OCI-LY7 (cell line): ENCODE measurements at regions not wholly inside any gene's neighbourhood (a gene's known extent, or its start where the extent isn't known, plus 50 kb on each side); places are given as distances from the start of the nearest gene placed in this dataset.
A peak's percentile ranks its signal among the peaks of the same experiment; 100 is the strongest.

ENCODE experiments used
- BruUV-seq: library from RNA; stranded (reverse); fragments of 400-500 nt; replicated peaks from 2 replicates; lab custom pipeline; 2021; lab: Mats Ljungman, UMichigan
- CTCF ChIA-PET: fragments of 300-600 bp; sonication (Branson Sonifier 250); formaldehyde crosslinking; loops from one replicate; lab custom pipeline; 2022; ENCODE audit warnings: antibody characterized with exemption; ENCODE audit not compliant: unreplicated experiment; lab: Charles Lee
- POLR2A ChIA-PET: fragments of 300-600 bp; sonication (Branson Sonifier 250); formaldehyde crosslinking; loops from one replicate; lab custom pipeline; 2022; ENCODE audit warnings: antibody characterized with exemption; lab: Charles Lee
- DNase-seq: peaks from one replicate; pipeline ENCODE4 v3.0.0-alpha.2; 2015; ENCODE audit warnings: low spot score
- H2AFZ ChIP-seq: fragments of 200-600 bp; sonication (generic), shearing (Covaris generic); 2 replicates; pipeline ENCODE4 v1.6.1; 2014; ENCODE audit warnings: mild to moderate bottlenecking, antibody characterized with exemption, low read length, moderate library complexity
- H3K27ac ChIP-seq: fragments of 200-600 bp; sonication (generic); 2 replicates; pipeline ENCODE4 v1.5.1; 2014; ENCODE audit warnings: mixed run types, low read depth, mild to moderate bottlenecking, moderate library complexity, low read length, inconsistent platforms; ENCODE audit not compliant: poor library complexity, severe bottlenecking
- H3K36me3 ChIP-seq: fragments of 200-600 bp; sonication (generic); 2 replicates; pipeline ENCODE4 v1.6.1; 2014; ENCODE audit warnings: mild to moderate bottlenecking, antibody characterized with exemption, low read length, moderate library complexity, mixed read lengths; ENCODE audit not compliant: insufficient read depth
- H3K4me1 ChIP-seq: fragments of 200-600 bp; sonication (generic); 2 replicates; pipeline ENCODE4 v1.5.1; 2014; ENCODE audit warnings: mild to moderate bottlenecking, low read length; ENCODE audit not compliant: insufficient read depth, poor library complexity, severe bottlenecking
- H3K4me2 ChIP-seq: fragments of 200-600 bp; sonication (generic); 2 replicates; pipeline ENCODE4 v1.6.1; 2014; ENCODE audit warnings: mild to moderate bottlenecking, low read length
- H3K4me3 ChIP-seq: fragments of 200-600 bp; sonication (generic); 2 replicates; pipeline ENCODE4 v1.5.1; 2014; ENCODE audit warnings: mild to moderate bottlenecking, low read depth, low read length; ENCODE audit not compliant: poor library complexity, severe bottlenecking
- H3K79me2 ChIP-seq: fragments of 200-600 bp; sonication (generic); 2 replicates; pipeline ENCODE4 v1.6.1; 2016; ENCODE audit warnings: low read depth, mild to moderate bottlenecking, low read length, moderate library complexity, mixed read lengths; ENCODE audit not compliant: insufficient read depth
- H3K9me2 ChIP-seq: fragments of 200-600 bp; sonication (generic); 2 replicates; pipeline ENCODE4 v1.6.1; 2016; ENCODE audit warnings: mild to moderate bottlenecking, low read length, mixed read lengths; ENCODE audit not compliant: insufficient read depth
- H3K9me3 ChIP-seq: fragments of 200-600 bp; sonication (generic); 2 replicates; pipeline ENCODE4 v1.6.1; 2014; ENCODE audit warnings: mild to moderate bottlenecking, mixed run types, low read length, mixed read lengths
- H4K20me1 ChIP-seq: fragments of 200-600 bp; sonication (generic); 2 replicates; pipeline ENCODE4 v1.6.1; 2014; ENCODE audit warnings: mild to moderate bottlenecking, antibody characterized with exemption, low read length, moderate library complexity, mixed read lengths; ENCODE audit not compliant: insufficient read depth
- EZH2phosphoT487 ChIP-seq: fragments of 200-600 bp; sonication (generic); IDR thresholded peaks from 2 replicates; pipeline ENCODE4 v1.6.1; 2018; ENCODE audit warnings: low read depth, borderline replicate concordance, mild to moderate bottlenecking, mixed run types, antibody characterized with exemption, low read length, moderate library complexity, mixed read lengths
- intact Hi-C: fragments of 100-400 bp; cut with micrococcal nuclease; formaldehyde crosslinking; loops from one replicate; pipeline ENCODE4 v1.10.0; 2022; ENCODE audit not compliant: unreplicated experiment
- TF ChIP-seq, protein P1 (sequence below): fragments of 200-600 bp; sonication (generic); conservative IDR thresholded peaks from 2 replicates; pipeline ENCODE4 v1.5.1; 2014; ENCODE audit warnings: mild to moderate bottlenecking, antibody characterized with exemption, low read length, moderate library complexity, mixed read lengths

DNA sequence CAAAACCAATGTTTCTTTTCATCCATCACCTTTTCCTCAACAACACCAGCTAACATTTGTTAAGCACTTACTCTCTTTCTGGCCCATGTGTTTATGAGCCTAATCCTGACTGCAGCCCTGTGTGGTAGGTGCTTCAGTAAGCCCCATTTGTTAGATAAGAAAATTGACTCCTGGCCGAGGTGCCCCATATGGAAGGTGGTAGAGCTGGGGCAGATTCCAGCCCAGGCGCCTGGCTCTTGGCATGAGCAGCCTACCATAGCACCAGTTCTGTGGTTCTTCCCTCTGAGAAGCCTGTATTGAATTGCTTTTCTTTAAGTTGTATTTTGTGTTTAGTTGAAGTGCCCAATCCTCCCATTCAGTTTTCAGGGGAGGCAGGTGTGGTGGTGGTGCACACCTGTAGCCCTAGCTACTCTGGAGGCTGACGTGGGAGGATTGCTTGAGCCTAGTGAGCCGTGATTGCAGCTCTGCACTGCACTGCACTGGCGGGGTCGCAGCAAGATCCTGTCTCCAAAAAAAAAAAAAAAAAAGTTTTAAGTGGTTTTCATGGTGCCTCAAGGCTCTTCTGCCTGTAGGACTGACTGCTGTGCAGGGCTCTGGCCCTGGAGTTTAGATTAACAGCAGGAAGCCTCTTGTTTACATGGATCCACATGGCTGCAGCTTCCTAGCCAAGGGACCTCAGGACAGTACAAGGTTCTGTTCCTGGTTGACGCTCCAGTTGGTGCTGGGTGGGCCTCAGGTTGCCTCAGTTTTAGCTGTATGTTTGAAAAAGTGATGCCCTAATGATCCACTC, 125.9 kb downstream of the MRPS6 start:
- POLR2A ChIA-PET = interaction anchor here (1.1 kb wide), 1 partner anchor 127 kb away, joined by 3 read pairs; no protein-coding TSS in a partner anchor
- no peak overlapping the region for H3K4me2 ChIP-seq
- intact Hi-C loops = no loop called here

DNA sequence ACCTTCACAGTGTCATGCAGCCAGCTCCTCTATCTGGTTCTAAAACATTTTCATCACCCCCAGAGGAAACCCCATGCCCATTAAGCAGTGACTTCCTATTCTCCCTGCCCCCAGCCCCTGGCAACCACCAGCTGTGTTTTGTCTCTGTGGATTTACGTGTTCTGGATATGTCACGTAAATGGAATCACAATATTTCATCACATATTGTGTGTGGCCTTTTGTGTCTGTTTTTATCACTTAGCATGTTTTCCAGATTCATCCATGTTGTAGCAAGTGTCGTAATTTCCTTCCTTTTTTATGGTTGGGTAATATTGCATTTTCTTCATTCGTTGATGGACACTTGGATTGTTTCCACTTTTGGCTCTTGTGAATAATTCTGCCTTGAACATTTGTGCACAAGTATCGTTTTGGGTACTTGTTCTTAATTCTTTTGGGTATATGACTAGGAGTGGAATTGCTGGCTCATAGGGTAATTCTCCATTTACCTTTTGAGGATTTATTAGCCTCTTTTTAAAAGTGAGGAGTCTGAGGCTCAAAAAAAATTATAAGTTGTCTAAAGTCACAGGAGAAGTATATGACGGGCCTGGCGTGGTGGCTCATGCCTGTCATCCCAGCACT, 127.0 kb downstream of the MRPS6 start:
- no peak for DNase-seq
- intact Hi-C loops = no loop called here
- ChIA-PET CTCF (no interaction called here), POLR2A (interaction anchor here (0.6 to 1.0 kb wide), 3 partner anchors 11 to 246 kb away, joined by 3 to 4 read pairs (median 3); no protein-coding TSS in a partner anchor)
- Histone ChIP-seq H3K9me3 (no peaks in the 10 kb centered on the region), H3K4me3 (no peak overlapping the region), H3K9me2 (no peaks in the 10 kb centered on the region), H3K4me1 (peaks cover 9% of the 10 kb centered on the region), H2AFZ (no peak overlapping the region), H3K79me2 (no peaks in the 10 kb centered on the region), H3K36me3 (no peaks in the 10 kb centered on the region), H3K27ac (no peak overlapping the region), H3K4me2 (no peak overlapping the region), H4K20me1 (no peaks in the 10 kb centered on the region)
- TF ChIP-seq, protein P1, sequence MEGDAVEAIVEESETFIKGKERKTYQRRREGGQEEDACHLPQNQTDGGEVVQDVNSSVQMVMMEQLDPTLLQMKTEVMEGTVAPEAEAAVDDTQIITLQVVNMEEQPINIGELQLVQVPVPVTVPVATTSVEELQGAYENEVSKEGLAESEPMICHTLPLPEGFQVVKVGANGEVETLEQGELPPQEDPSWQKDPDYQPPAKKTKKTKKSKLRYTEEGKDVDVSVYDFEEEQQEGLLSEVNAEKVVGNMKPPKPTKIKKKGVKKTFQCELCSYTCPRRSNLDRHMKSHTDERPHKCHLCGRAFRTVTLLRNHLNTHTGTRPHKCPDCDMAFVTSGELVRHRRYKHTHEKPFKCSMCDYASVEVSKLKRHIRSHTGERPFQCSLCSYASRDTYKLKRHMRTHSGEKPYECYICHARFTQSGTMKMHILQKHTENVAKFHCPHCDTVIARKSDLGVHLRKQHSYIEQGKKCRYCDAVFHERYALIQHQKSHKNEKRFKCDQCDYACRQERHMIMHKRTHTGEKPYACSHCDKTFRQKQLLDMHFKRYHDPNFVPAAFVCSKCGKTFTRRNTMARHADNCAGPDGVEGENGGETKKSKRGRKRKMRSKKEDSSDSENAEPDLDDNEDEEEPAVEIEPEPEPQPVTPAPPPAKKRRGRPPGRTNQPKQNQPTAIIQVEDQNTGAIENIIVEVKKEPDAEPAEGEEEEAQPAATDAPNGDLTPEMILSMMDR = no peak
- TF ChIP-seq EZH2phosphoT487 = no peak
- no TSS peak for BruUV-seq

More for the DNA sequence above, 125.9 kb downstream of the MRPS6 start:
- H3K9me3 ChIP-seq = no peaks in the 10 kb centered on the region
- no peak overlapping the region for H3K4me3 ChIP-seq
- no peak overlapping the region for H3K27ac ChIP-seq
- no peaks in the 10 kb centered on the region for H3K36me3 ChIP-seq
- no TSS peak for BruUV-seq
- H3K9me2 ChIP-seq = no peaks in the 10 kb centered on the region
- 0 out of 2 replicates have a peak overlapping the region, but pooled peaks have one; percentile 33 for H2AFZ ChIP-seq
- peaks cover 9% of the 10 kb centered on the region for H3K4me1 ChIP-seq
- CTCF ChIA-PET = no interaction called here
- H4K20me1 ChIP-seq = no peaks in the 10 kb centered on the region
- H3K79me2 ChIP-seq = no peaks in the 10 kb centered on the region
- no peak for TF ChIP-seq EZH2phosphoT487
- TF ChIP-seq, protein P1 = no peak
- no peak for DNase-seq
